ENCODE measurements at regions not wholly inside any gene's neighbourhood (a gene's known extent, or its start where the extent isn't known, plus 50 kb on each side); places are given as distances from the start of the nearest gene placed in this dataset.

- TF ChIP-seq, protein P1, sequence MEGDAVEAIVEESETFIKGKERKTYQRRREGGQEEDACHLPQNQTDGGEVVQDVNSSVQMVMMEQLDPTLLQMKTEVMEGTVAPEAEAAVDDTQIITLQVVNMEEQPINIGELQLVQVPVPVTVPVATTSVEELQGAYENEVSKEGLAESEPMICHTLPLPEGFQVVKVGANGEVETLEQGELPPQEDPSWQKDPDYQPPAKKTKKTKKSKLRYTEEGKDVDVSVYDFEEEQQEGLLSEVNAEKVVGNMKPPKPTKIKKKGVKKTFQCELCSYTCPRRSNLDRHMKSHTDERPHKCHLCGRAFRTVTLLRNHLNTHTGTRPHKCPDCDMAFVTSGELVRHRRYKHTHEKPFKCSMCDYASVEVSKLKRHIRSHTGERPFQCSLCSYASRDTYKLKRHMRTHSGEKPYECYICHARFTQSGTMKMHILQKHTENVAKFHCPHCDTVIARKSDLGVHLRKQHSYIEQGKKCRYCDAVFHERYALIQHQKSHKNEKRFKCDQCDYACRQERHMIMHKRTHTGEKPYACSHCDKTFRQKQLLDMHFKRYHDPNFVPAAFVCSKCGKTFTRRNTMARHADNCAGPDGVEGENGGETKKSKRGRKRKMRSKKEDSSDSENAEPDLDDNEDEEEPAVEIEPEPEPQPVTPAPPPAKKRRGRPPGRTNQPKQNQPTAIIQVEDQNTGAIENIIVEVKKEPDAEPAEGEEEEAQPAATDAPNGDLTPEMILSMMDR (conservative IDR thresholded peaks at IDR 0.05) = no peak
- no peak for TF ChIP-seq EZH2 (IDR thresholded peaks at IDR 0.05; ENCODE audit: low read depth)
These were observed 690.4 kb downstream of the UQCRFS1 start for GRCh38 chr19:28522545-28522922.

All from PC-9 (cell line).